AG04450 (cell line): ENCODE measurements at regions not wholly inside any gene's neighbourhood (a gene's known extent, or its start where the extent isn't known, plus 50 kb on each side); places are given as distances from the start of the nearest gene placed in this dataset.
A peak's percentile ranks its signal among the peaks of the same experiment; 100 is the strongest.

Experiments used
- CTCF ChIA-PET: fragments of 300-600, 350-600 bp; formaldehyde crosslinking; extraction: SDS; loops from one replicate; lab custom pipeline; 2022; ENCODE audit warnings: antibody characterized with exemption, inconsistent platforms; lab: Charles Lee
- POLR2A ChIA-PET: fragments of 350-600 bp; formaldehyde crosslinking; extraction: SDS; loops from one replicate; lab custom pipeline; 2021; ENCODE audit warnings: antibody characterized with exemption, inconsistent platforms; lab: Yijun Ruan, JAX
- DNase-seq: peaks from one replicate; pipeline ENCODE4 v3.0.0-alpha.2; 2011; ENCODE audit warnings: low read depth, low spot score
- H3K27ac ChIP-seq: one replicate; pipeline ENCODE4 v1.5.1; 2012; ENCODE audit warnings: low read depth, low read length, control low read depth
- H3K27me3 ChIP-seq: one replicate; pipeline ENCODE4 v1.6.0; 2012; ENCODE audit warnings: low read length; ENCODE audit not compliant: control insufficient read depth, insufficient read depth
- H3K4me3 ChIP-seq: 2 replicates; pipeline ENCODE4 v1.5.1; 2011; ENCODE audit warnings: mild to moderate bottlenecking, low read depth, low read length, control low read depth
- H3K9me3 ChIP-seq: 2 replicates; pipeline ENCODE4 v1.5.1; 2012; ENCODE audit warnings: low read length; ENCODE audit not compliant: control insufficient read depth, insufficient read depth
- TF ChIP-seq, protein P1 (sequence below): IDR thresholded peaks from 2 replicates; pipeline ENCODE4 v1.5.1; 2011; ENCODE audit warnings: low read depth, low read length, control low read depth, inconsistent platforms

- DNase-seq, result peak; percentile 55
- Histone ChIP-seq H3K4me3 (no peak overlapping the region), H3K9me3 (peaks cover 6% of the 10 kb centered on the region), H3K27me3 (no peaks in the 10 kb centered on the region), H3K27ac (peak overlapping the region; percentile 40)
- TF ChIP-seq, protein P1, sequence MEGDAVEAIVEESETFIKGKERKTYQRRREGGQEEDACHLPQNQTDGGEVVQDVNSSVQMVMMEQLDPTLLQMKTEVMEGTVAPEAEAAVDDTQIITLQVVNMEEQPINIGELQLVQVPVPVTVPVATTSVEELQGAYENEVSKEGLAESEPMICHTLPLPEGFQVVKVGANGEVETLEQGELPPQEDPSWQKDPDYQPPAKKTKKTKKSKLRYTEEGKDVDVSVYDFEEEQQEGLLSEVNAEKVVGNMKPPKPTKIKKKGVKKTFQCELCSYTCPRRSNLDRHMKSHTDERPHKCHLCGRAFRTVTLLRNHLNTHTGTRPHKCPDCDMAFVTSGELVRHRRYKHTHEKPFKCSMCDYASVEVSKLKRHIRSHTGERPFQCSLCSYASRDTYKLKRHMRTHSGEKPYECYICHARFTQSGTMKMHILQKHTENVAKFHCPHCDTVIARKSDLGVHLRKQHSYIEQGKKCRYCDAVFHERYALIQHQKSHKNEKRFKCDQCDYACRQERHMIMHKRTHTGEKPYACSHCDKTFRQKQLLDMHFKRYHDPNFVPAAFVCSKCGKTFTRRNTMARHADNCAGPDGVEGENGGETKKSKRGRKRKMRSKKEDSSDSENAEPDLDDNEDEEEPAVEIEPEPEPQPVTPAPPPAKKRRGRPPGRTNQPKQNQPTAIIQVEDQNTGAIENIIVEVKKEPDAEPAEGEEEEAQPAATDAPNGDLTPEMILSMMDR, result no peak
- CTCF ChIA-PET, result interaction anchor here (0.6 to 1.9 kb wide), 2 partner anchors 15 to 35 kb away, joined by 3 to 5 read pairs; no protein-coding TSS in a partner anchor
- POLR2A ChIA-PET, result no interaction called here
These were observed 321.0 kb downstream of the ACTL7B start for GRCh38 chr9:108534741-108535140.

DNA sequence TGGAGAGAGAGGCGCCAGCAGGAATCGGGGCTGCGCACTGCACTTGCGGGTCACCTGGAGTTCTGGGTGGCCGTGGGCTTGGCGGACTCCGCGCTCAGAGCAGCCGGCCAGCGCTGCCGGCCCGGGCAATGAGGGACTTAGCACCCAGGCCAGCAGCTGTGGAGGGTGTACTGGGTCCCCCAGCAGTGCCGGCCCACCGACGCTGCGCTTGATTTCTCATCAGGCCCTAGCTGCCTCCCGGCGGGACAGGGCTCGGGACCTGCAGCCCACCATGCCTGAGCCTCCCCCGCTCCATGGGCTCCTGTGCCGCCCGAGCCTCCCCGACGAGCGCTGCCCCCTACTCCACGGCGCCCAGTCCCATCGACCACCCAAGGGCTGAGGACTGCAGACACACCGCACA lies 325.6 kb downstream of the ACTL7B start:
- peaks cover 6% of the 10 kb centered on the region for H3K9me3 ChIP-seq
- no peaks in the 10 kb centered on the region for H3K27me3 ChIP-seq
- H3K27ac ChIP-seq, result no peak overlapping the region
- TF ChIP-seq, protein P1, result no peak
- no peak for DNase-seq
- POLR2A ChIA-PET, result no interaction called here
- CTCF ChIA-PET, result no interaction called here
- H3K4me3 ChIP-seq, result no peak overlapping the region

- Histone ChIP-seq H3K4me3 (no peak overlapping the region), H3K27me3 (no peaks in the 10 kb centered on the region), H3K27ac (no peak overlapping the region), H3K9me3 (peaks cover 6% of the 10 kb centered on the region; the same call in 1 of the 2 replicates)
- ChIA-PET CTCF (no interaction called here), POLR2A (interaction anchor here (0.6 kb wide), 1 partner anchor 10 kb away, joined by 6 read pairs; no protein-coding TSS in a partner anchor)
- no peak for DNase-seq
- TF ChIP-seq, protein P1, result no peak
These were observed 327.6 kb downstream of the ACTL7B start for GRCh38 chr9:108528231-108528630.

DNA sequence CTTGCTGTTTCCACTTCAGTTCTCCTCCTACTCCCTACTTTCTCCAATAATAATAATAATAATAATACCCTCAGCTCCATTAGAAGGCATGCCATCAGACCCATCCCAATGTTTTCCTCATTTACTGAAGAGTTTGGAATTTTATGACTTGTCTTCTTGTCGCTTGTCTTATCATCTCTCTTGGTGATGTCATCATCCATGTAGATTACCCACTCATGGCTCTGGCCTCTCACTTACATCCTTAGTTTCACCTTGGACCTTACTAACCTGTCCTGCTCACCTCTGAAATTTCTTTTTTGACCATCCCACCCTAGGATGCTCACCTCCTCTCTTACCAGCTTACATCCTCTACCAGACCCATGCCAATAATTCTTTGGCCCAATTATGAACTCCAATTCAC lies 329.3 kb downstream of the ACTL7B start:
- Histone ChIP-seq H3K27me3 (no peaks in the 10 kb centered on the region), H3K27ac (no peak overlapping the region), H3K9me3 (peaks cover 6% of the 10 kb centered on the region; the same call in 1 of the 2 replicates), H3K4me3 (no peak overlapping the region)
- CTCF ChIA-PET, result no interaction called here
- POLR2A ChIA-PET, result no interaction called here
- TF ChIP-seq, protein P1, result no peak
- no peak for DNase-seq

DNA sequence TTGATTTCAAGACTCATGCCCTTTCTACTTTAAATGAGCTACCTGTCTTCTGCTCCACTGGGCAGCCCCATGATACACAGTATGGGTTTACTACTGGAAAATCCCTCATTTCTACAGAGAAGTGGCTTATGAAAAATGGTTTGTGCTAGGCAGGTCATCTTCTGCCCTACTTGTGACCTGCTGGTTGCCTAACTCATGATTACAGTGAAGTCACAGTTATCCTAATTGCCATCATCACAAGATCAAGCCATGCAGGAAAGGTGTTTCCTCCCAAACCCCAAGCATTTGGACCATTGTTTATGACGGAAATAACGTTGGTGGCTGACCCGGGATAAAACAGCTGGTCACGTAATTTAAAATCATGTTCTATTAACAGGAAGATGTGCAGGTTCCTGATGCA lies 330.6 kb downstream of the ACTL7B start:
- TF ChIP-seq, protein P1, result no peak
- CTCF ChIA-PET, result no interaction called here

More for the DNA sequence above, 330.6 kb downstream of the ACTL7B start:
- Histone ChIP-seq H3K4me3 (no peak overlapping the region), H3K9me3 (peaks cover 4% of the 10 kb centered on the region; the same call in 1 of the 2 replicates), H3K27me3 (no peaks in the 10 kb centered on the region), H3K27ac (no peak overlapping the region)
- POLR2A ChIA-PET, result no interaction called here
- DNase-seq, result no peak
